ENCODE measurements at regions not wholly inside any gene's neighbourhood (a gene's known extent, or its start where the extent isn't known, plus 50 kb on each side); places are given as distances from the start of the nearest gene placed in this dataset.

DNA sequence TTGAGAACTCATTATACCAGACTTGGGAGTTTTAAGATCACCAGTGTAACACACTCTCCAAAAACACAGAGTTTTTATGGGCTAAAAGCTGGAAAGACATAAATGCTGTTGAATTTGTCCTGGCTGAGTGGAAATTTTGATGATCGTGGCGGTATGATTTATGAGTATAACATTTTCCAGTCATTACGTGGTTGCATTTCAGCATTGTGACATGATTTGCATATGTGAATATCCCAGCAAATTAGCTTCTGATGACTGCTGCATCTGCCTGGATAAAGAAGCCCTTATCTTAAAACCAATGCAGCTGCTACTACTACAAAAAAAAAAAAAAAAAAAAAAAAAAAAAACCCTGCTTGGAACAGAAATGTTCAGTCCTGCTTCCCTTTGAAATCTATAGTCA, 850.9 kb downstream of the TFAP2A start:
- no peak for DNase-seq

DNA sequence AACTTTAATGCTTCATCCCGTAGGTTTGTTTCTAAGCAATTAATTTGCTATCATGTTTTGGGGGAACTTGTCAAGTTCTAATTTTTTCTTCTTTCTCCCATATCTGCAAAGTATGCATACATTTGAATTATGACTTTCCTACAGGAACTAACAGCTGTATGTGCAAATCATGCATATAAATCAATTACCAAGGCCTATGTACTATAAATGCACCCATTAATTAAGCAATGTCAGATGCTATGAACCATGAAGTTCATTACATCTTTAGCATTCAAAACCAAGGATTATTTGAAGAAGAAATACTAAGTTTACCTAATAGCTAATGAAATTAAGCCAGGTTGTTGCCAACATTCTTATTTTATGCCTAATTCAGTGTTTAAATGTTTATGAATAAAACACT, 851.3 kb downstream of the TFAP2A start:
- DNase-seq: no peak

DNA sequence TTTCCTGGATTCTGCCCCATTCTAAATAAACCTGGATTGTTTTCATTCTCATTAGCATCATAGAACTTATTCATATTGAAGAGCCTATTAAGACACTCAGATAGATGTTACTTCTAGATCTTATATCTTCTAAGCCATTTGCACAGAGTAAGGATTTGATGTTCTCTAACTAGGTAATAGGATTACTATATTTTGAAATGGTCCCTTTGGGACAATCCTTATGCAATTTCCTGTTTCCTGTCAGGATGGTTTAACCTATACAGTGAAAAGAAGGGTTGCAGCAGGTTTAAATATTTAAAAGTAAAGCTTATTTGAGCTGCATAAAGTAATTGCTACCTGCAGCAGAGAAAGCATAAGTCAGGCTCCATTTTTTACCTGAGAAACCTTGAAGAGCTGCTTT, 860.1 kb downstream of the TFAP2A start:
- DNase-seq: no peak

DNA sequence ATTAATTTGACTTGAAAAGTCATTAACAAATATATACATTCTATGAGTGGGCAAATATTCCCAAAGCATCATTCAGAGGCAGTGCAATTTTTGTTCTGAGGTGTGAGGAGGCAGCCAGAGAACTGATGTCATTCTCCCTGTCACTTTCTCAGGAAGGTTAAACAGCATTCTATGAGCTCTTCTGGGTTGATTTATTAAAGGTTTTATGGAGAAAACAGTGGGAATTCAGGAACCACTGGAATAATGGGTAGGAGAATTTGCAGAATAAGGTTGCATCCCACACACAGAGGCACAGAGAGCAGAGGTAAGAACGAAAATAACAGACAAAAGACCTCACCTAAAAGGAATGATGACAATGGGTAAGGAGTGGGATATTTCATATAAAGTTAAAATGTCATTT, 860.6 kb downstream of the TFAP2A start:
- no peak for DNase-seq

DNA sequence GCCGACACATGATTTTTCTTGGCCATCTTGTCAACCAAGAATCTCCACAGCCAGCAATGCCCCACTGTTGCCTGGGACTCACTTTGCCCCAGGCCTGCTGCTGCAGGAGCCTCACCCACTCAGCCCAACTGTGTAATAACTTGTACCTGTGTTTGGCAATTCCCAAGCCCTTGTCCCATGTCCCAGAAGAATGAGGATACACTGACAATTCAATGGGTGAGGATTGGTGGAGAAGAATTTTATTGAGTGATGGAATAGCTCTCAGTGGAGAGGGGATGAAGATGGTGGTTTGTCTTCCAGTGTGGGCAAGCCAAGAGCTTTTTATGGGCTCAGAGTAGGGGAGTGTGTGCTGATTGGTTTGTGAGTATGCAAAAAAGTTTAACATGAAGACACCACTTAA, 861.9 kb downstream of the TFAP2A start:
- DNase-seq: no peak

DNA sequence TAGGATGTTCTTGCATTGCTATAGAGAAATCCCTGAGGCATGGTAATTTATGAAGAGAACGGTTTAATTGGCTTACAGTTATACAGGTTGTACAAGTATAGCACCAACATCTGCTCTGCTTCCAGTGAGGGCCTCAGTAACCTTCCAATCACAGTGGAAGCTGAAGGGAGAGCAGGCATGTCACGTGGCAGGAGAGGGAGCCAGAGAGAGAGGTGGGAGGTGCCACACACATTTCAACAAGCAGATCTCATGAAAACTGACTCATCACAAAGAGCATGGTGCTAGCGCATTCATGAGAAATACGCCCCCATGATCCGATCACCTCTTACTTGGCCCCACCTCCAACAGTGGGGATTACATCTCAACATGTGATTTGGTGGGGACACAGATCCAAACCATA, 871.2 kb downstream of the TFAP2A start:
- DNase-seq: no peak

DNA sequence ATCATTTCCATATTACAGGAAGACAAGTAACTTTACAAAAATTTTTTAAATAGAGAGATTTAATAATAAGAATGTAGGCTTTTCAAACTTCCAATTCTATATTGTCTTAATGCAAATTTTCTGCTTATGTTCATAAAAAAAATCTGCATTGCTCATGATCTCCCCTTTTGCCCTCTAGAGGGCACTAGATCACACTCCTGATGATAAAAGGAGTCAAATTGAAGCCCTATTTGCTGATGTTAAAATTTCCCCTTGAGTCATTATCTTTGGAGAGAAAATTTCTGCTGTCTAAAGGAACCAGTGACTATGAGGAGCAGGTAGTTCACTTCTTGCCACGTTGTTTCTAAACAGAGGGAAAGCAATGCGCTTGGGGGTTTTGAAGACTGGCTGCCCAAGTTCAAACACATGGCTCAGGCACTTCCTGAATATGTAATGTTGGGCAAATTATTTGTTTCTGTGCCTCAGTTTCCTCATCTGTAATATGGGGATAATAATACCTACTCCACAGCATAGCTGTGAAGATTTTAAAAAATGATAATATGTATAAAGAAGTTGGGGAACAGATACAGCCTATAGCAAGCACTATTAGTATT, 874.2 kb downstream of the TFAP2A start:
- DNase-seq: no peak

DNA sequence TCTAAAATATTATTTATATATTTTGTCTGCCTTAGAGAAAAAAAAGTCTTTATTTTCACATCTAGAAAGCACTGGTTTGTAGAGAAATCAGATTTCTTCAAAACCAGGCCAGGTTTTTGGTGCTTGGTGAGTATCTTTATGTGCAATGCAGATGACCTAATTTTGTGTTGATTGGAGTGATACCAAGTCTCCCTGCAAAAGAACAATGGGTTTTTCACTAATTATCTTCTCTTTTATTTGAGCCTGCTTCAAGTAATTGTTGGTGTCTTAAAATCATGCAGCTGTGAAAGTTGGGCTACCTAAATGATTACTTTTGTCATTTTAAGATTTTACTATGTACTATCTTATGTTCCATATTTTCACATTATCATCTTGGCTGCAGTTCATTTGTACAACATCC, 874.7 kb downstream of the TFAP2A start:
- DNase-seq: no peak

DNA sequence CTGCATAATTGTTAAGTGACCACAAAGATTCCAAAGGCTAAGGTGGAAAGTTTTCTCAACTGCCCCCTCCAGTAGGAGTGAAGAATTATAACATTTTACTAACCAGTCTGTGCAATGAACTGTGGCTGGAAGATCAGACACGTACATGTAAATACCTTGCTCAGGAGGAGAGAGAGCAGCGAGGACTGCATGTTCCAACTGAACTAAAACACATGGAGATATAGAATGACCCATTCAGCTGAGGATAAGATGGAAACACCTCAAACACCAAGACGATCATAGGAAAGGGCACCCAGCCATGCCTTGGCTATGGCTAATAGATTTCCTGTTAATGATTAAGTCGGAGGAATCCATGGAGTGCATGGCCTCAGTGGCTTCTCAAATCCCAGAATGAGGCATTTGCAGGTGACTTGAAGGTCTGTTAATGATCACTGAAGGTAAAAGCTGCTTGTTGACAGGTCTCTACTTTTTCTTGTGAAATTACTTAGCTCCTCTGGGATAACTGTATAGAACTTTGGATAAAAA, 875.6 kb downstream of the TFAP2A start:
- no peak for DNase-seq

DNA sequence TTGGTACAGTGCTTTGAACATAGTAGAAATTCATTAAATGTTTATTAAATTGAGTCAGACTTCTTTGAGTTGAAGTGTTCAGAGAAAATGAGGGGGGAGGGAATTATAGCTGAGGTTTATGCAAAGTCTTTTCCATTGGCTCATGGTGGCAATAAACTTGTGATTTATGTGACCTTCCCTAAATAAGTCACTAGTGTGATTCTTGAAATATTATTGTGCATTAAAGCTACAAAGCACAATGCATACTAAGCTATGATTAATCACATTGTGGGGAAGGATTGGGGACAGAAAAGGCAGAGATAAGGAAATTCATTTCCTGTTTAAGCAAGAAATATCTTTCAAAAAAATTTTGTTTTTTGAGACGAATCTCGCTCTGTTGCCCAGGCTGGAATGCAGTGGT, 877.5 kb downstream of the TFAP2A start:
- DNase-seq: no peak

DNA sequence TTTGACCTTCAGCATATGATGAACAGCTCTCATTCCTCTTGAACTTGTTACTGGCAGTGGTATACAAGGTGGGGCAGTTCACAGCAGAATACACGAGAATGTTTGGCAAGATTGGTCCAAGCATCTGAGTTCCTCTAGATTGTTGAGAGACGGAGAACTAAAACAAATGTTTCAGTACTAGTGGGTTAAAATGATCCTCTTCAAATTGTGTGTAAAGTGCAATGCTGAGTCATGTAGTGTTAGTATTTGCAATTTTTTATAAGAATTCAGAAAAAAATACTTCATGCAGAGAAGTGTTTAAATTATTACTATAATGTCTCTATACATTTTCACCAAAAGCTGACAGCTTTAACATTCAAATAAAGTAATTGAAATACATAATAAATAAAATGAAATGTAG, 879.8 kb downstream of the TFAP2A start:
- no peak for DNase-seq

DNA sequence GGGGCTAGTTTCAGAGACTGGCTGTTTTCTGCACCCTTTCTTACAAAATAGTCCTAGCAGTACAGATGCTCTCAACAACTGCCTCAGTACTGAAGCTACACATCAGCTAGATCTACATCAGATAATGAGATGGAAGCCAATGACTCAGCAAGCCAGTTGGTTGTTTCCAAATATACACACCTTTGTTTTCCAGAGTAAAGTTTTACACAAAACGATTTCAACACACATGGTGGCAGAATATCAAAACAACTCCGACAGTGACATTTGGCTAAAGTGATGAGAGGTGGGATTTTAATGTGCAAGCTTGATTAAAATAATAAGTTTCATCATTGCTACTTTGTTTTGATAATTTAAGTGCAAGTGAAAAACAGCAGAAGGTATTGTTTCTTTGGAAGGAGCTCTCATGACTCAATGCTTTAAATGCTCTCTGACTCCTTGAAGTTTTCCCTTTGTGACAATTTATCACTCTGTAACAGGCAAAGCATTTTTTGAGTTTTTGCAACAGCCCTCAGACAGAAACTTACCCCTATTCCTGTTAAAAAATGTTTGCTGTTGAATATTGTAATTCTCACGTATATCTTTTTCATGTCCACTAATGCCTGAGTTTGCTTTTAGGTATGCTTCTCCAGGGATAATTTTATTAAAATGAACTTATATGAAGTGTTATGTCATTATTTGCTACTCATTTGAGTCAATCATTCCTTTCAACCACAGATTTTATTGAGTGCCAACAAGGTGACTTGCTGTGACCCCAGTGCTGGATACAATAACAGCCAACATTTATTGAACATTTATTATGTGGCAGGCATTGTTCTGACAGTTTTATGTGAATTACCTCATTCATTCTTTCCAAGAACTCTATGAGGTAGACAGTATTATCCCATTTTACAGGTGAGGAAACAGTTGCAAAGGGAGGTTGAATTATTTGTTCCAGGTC, 882.0 kb downstream of the TFAP2A start:
- DNase-seq: no peak

DNA sequence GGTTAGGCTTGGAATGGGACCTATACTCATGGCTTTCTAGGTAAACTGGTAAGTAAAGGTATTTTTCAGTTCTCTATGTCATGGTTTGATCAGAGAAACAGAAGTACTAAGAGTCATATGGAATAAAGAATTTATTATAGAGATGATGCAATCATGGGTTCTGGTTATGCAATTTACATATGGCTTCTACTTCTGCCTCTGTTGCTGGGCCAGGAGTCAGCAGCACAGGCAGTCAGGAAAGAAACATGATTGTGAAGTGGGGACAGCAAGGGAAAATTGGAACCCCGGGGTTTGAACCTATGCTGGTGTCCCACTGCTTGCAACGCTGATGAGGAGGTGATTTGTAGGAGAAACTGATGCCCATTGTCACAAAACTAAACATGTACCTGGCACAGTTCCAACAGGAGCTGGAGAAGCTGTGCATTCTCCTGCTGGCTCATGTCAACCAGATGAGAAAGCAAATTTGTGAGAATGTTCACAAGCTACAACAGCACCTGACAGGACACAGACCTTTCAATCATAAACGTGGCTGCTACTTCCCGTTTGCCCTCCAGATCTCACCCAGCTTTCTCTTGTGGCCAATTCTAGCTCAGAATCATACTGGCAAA, 887.1 kb downstream of the TFAP2A start:
- DNase-seq: no peak

DNA sequence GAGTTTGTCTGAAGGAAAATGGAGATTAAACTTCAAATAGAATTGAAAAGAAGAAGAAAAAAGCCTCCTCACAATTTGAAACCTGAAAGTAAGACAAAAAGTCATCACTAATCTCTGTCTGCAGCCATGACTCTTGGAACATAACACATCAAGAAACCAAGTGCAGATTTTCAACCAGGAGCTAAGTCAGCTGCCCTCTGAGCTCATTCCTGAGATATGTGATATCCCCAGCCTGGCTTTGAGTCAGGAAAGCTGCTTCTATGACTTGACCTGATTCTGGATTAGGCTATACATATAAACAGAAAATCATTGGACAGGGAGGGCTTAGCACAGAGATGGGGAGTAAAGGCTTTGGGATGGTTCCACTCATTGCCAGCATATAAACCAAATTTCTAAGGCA, 891.4 kb downstream of the TFAP2A start:
- DNase-seq: no peak

DNA sequence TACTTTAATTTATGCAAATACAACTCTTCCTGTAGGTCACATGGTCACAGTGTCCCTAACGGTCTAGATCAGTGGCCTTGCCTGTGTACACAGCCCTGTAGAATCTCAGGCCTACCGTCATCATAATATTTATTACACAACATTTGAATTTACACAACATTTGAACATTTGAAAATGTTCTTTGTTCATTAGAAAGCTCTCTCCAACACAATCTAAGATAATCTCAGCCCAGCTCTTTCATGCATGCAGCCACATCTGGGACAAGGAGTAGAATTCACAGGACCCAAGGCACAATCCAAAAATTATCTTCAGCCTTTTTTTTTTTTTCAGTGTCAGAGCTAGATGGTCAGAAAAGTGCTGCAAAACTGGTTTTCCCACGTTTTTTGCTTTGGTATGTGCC, 892.8 kb downstream of the TFAP2A start:
- no peak for DNase-seq

DNA sequence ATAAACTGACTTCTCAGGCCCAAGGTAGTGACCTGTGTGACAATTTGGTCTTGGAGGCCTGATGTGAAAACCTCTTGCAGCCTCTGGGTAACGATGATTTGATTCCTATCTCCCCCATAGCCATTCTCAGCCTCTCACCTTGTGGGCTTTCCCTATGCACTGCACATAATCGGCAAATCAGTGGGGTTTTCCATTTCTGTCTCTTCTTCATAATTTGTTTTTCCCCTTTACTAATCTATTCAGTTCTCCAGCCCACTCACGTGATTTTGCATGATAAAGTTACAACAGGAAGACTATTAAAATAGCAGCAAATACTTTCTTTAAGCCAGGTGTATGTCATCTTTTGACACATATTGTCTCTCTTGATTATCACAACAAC, 893.7 kb downstream of the TFAP2A start:
- DNase-seq: no peak

DNA sequence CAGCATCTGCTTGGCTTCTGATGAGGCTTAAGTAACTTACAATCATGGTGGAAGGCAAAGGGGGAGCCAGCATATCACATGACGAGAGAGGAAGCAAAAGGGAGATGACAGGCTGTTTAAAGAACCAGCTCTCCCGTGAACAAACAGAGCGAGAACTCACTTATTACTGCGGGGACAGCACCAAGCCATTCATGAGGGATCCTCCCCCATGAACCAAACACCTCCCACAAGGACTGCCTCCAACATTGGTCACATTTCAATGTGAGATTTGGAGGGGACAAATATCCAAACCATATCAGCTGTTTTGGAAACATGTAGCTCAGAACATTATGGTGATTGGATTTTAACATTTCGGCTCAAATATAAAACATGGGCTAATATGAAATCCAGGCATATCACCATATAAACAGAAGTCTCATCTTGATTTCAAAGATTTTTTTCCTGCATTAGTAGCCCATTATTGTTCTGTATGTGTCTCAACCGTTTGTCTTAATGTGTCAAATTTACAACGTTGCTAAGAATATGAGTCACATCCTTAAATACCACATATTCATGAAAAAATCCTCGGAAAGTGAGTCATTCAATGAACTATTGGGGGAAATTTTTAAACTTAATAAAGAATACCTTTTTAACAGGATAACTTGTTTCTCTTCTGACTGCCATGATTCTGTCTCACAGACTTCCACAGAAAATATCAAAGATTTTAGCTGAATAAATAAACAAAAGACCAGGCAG, 894.3 kb downstream of the TFAP2A start:
- DNase-seq: no peak

DNA sequence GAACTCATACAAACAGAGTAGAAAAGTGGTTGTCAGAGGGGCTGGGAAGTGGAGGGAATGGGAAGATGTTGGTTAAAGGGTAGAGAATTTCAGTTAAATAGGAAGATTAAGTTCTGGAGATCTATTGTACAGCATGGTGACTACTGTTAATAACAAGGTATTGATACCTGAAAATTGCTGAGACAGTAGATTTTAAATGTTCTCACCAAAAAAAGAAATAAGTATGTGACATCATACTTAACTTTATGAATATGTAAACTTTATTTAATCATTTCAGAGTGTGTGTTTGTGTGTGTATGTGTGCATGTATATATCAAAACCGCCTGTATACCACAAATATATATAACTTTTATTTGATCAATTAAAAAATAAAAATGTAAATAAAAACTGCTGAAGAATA, 896.4 kb downstream of the TFAP2A start:
- DNase-seq: no peak

DNA sequence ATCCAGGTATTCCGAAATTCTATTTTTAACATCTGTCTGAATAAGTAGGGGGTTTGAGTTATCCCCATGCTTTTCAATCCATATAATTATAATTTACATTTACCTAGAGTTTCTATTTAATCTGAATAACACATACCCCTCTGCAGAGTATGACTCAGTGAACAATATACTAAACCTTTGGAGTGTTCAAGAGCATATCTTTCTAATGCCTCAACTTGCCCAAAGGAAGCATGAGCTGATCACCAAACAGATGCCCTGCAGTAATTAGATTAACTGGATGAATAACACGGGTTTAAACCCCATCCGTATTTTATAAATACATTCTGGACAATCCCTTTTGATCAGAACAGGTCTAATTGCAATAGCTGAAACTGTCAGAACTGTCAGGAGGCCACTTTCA, 897.1 kb downstream of the TFAP2A start:
- no peak for DNase-seq

DNA sequence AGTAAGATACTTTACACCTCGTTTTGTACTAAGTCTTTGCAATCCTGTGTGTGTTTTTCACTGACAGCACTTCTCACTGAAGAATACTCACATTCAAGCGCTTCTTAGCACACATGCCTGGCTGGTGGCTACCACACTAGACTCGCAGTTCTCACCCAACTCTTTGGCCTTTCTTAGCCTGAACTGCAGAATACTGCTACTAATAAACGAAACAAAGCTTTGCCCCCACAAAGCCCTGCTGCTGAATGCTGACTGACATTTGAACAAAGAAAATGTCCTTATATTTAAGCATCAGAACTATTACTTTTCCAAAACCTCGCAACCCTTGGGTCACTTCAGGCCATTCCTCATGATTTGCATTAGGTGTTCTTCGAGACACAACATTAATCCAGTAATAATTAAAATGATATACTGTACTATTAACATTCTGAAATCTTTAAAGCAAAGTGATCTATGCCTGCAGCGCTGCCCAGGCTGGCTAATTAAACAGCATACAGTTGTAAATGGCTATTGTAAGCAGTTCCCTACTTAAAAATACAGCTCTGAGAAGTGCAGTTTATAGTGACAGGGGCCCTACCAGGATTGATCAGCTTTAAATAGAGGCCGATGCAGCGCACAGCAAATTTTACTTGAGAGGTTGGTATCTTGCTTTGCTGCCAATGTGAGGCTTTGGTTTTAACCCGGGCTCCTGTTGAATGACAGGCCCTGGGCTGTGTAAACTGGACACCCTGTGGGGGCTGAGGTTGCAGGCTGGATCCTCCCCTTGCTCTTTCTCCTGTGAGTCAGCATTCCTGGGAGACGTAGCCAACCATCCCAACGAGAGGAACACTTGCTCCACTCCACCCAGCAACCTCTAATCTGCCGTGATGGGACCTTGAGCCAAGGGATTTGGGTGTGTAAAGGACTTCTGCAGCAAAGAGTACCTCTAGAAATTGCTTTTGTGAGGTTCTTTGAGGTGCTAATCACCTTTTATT, 899.0 kb downstream of the TFAP2A start:
- DNase-seq: no peak

DNA sequence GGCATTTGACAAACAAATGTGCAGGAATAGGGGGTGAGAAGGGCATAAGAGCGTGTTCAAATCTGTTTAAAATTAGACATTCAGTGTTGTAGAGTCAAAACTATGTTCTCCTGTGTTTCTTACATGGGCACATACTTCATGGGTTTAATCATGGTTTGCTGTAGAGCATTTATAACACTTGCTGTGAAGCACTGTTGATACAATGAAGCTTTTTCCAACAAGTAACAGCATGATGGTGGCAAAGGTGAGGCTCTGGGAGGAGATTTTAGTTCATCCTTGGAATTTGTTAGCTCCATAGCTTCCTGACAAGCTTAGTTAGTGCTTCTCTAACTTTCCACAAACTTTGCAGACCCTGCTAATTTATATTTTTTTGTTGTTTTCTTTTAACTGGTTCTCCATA, 900.7 kb downstream of the TFAP2A start:
- DNase-seq: no peak

DNA sequence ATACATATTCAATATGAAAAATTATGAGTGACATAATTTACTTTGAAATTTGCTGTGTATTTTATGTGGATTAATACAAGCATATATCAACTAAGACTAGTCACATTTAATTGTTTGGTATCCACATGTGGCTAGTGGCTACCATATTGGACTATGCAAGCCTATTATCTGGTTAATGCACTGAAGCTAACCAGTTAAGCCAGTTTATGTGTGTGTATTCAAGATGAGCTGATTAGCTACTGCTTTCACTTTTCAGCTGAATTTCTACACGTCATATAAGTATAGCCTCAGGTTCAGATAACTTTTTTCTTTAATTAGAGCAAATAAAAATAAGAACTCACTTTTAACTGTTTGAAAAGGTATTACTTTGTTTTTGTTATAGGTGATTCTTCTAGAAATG, 903.7 kb downstream of the TFAP2A start:
- no peak for DNase-seq

Measured in stimulated activated naive CD4-positive, alpha-beta T cell treated with Interleukin-2 at 50 U/mL for 16 hours (primary cell).